ENCODE measurements at regions not wholly inside any gene's neighbourhood (a gene's known extent, or its start where the extent isn't known, plus 50 kb on each side); places are given as distances from the start of the nearest gene placed in this dataset.

DNA sequence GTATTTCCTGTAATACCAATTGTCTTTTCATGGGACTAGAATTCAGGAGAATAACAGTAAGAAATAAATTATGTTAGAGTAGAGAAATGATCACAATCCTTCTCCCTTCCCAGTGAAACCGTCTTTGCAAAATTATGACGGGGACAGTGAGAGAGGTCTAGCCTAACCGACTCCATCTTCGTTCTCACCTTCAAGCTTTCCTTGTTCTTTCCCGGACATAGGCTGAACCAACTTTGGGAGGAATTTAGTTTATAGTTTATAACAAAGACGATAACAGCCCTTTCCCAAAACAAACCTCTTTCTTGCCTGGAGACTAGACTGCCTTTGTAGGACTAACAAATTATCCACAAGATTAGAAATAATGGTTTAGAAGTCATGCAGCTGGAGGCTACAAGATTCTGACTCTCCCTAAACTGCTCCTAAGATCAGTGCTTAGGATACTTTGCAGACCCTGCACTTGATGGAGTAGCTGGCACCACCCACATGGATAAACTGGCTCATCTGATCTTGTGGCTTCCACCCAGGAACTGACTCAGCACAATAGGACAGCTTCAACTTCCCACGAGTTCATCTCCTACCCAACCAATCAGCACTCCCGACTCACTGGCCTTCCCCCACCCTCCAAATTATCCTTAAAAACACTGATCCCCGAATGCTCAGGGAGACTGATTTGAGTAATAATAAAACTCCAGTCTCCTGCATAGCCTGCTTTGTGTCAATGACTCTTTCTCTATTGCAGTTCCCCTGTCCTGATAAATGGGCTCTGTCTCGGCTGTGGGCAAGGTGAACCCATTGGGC lies 521.2 kb upstream of the TBX3 start:
- H3K4me3 Mint-ChIP-seq: no peak overlapping the region
- H3K27me3 Mint-ChIP-seq: peaks cover 0 to 17% (median 2%) of the 10 kb centered on the region in 5 donors
- H3K27ac Mint-ChIP-seq: no peak overlapping the region
- H3K4me1 Mint-ChIP-seq: no peaks in the 10 kb centered on the region
- H3K36me3 Mint-ChIP-seq: no peaks in the 10 kb centered on the region
- H3K9me3 Mint-ChIP-seq: peaks cover 0 to 12% (median 0%) of the 10 kb centered on the region in 9 donors
- no peak for DNase-seq
- no peak for ATAC-seq
- POLR2A ChIA-PET: no interaction called here

DNA sequence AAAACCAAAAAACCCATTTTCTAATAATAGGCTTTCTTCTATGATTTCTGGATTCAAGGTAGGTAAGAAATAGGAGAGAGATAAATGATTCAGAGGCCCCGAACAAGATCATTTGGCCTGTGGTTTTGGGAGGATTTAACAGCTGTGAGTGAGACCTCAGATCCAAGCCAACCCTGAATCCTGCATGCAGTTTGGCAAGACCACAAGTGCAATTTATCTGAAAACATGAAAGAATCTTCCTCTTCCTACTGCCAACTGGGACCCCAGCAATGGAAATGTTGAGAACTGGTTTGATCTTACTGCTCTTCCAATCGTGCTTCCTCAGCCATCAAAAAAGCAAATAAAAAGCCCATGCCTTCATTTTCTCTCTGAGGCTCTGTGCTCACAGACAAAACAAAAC lies 519.7 kb upstream of the TBX3 start:
- peaks cover 0 to 21% (median 2%) of the 10 kb centered on the region in 5 donors for H3K27me3 Mint-ChIP-seq
- no peaks in the 10 kb centered on the region for H3K4me1 Mint-ChIP-seq
- DNase-seq: no peak
- ATAC-seq: no peak
- POLR2A ChIA-PET: no interaction called here
- peaks cover 0 to 9% (median 0%) of the 10 kb centered on the region in 9 donors for H3K9me3 Mint-ChIP-seq
- no peak overlapping the region for H3K4me3 Mint-ChIP-seq
- H3K27ac Mint-ChIP-seq: no peak overlapping the region
- no peaks in the 10 kb centered on the region for H3K36me3 Mint-ChIP-seq

DNA sequence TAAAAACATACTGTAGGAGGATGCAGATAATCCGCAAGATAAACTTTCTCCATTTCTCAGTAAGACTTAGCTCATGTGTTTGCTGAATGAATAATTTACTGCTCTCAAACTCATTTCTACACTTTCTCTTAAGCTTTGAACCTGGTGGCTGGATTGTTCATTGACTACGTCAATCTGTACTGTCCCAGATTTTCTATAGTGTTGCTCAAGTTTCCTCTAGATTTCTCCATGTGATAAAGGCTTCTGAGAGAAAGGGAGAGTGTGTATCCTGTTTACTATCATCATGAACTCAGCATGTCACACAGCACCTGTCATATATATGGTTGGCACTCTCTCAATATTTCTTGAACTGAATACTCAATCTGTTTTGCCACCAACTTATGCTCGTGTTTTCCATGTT lies 518.0 kb upstream of the TBX3 start:
- Mint-ChIP-seq H3K27me3 (peaks cover 0 to 25% (median 2%) of the 10 kb centered on the region in 5 donors), H3K4me3 (no peak overlapping the region), H3K4me1 (no peaks in the 10 kb centered on the region), H3K36me3 (no peaks in the 10 kb centered on the region), H3K9me3 (peaks cover 0 to 8% (median 0%) of the 10 kb centered on the region in 9 donors), H3K27ac (no peak overlapping the region)
- POLR2A ChIA-PET: no interaction called here
- no peak for DNase-seq
- no peak for ATAC-seq

DNA sequence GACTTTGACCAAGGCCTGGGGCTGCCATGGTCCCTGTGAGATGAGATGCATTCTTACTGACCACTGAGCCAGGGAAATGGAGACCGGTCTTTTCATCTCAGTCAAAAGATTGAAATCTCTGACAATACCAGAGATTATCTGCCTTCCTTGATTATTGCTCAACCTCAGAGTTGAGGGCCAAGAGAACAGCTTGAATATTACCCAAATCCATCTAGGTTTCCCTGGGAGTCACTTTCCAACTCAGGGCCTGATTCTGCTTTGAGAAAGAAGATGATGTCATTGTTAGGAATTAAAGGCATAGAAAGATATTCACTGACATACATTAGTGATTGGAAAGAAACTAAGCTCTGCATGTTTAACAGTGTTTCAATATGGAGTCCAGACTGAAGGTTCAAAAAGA lies 515.9 kb upstream of the TBX3 start:
- H3K4me3 Mint-ChIP-seq: no peak overlapping the region
- peaks cover 0 to 21% (median 3%) of the 10 kb centered on the region in 5 donors for H3K27me3 Mint-ChIP-seq
- POLR2A ChIA-PET: no interaction called here
- no peak for DNase-seq
- no peak overlapping the region for H3K27ac Mint-ChIP-seq
- no peaks in the 10 kb centered on the region for H3K4me1 Mint-ChIP-seq
- H3K36me3 Mint-ChIP-seq: no peaks in the 10 kb centered on the region
- H3K9me3 Mint-ChIP-seq: peaks cover 0 to 8% (median 0%) of the 10 kb centered on the region in 9 donors
- ATAC-seq: no peak

DNA sequence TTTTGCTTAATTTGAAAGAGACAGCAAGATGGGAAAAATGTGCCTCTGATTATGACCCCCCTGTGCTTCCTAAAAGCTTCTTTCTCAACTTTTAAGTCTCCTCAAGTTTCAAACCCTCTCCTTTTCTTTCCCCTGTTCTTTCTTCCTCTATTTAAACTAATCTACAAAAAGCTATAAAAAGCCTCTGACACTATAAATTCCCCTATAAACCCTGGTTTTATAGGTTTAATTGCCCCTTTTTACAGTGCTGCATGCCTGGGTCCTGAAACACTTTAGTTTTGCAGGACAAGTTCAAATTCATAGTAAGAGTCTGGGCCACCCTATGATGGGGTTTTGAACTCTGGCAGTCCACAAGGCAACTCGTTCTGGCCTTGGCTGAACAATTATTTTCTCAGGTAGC lies 510.9 kb upstream of the TBX3 start:
- no peak for DNase-seq
- POLR2A ChIA-PET: no interaction called here

DNA sequence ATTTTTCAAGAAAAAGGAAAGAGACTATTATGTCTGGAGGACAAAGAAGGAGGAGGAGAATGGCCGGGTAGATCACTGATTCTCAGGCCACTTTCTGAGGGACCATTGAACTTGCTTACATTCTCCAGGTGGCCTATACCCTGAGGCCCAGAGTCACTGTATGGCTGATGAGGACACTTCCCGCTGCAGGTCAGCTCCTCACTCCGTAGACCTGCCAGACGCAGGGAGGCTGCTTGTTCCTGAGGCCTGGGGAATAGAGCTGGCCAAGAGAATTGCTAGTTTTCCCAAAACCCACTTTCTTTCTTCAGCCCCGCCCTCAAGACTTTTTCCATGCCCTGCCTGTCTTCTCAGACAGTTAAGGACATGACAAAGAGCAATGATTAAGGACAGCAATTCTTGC lies 510.5 kb upstream of the TBX3 start:
- Mint-ChIP-seq H3K4me3 (no peak overlapping the region), H3K36me3 (no peaks in the 10 kb centered on the region), H3K9me3 (peaks cover 0 to 9% (median 3%) of the 10 kb centered on the region in 9 donors), H3K27ac (no peak overlapping the region), H3K4me1 (no peaks in the 10 kb centered on the region), H3K27me3 (peaks cover 0 to 11% (median 0%) of the 10 kb centered on the region in 5 donors)
- POLR2A ChIA-PET: no interaction called here
- no peak for ATAC-seq
- DNase-seq: no peak

More for the DNA sequence above, 510.9 kb upstream of the TBX3 start:
- peaks cover 0 to 9% (median 0%) of the 10 kb centered on the region in 5 donors for H3K27me3 Mint-ChIP-seq
- no peak overlapping the region for H3K4me3 Mint-ChIP-seq
- H3K27ac Mint-ChIP-seq: no peak overlapping the region
- H3K36me3 Mint-ChIP-seq: no peaks in the 10 kb centered on the region
- no peak for ATAC-seq
- peaks cover 0 to 5% (median 3%) of the 10 kb centered on the region in 9 donors for H3K9me3 Mint-ChIP-seq
- no peaks in the 10 kb centered on the region for H3K4me1 Mint-ChIP-seq

DNA sequence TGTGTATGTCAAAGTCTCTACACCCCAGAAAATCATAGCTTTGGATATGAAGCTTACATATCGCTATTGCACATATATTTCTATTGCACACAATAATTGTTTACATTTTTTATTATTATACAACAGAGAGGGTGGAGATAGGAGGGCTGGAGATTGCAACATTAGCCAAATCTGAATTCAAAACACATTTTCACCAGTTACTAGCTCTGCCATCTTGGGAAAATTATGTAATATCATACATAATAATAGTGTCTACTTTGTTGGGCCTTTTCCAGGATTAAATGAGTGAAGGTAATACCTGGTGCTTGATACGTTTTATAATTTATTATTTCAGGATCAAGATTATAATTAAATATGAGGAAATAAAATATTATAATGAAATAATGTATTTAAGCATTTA lies 507.4 kb upstream of the TBX3 start:
- POLR2A ChIA-PET: no interaction called here
- H3K27ac Mint-ChIP-seq: no peak overlapping the region
- no peaks in the 10 kb centered on the region for H3K36me3 Mint-ChIP-seq
- peaks cover 0 to 16% (median 4%) of the 10 kb centered on the region in 9 donors for H3K9me3 Mint-ChIP-seq
- DNase-seq (no peak), ATAC-seq (no peak)
- no peaks in the 10 kb centered on the region for H3K4me1 Mint-ChIP-seq
- peaks cover 0 to 4% (median 0%) of the 10 kb centered on the region in 5 donors for H3K27me3 Mint-ChIP-seq
- no peak overlapping the region for H3K4me3 Mint-ChIP-seq

DNA sequence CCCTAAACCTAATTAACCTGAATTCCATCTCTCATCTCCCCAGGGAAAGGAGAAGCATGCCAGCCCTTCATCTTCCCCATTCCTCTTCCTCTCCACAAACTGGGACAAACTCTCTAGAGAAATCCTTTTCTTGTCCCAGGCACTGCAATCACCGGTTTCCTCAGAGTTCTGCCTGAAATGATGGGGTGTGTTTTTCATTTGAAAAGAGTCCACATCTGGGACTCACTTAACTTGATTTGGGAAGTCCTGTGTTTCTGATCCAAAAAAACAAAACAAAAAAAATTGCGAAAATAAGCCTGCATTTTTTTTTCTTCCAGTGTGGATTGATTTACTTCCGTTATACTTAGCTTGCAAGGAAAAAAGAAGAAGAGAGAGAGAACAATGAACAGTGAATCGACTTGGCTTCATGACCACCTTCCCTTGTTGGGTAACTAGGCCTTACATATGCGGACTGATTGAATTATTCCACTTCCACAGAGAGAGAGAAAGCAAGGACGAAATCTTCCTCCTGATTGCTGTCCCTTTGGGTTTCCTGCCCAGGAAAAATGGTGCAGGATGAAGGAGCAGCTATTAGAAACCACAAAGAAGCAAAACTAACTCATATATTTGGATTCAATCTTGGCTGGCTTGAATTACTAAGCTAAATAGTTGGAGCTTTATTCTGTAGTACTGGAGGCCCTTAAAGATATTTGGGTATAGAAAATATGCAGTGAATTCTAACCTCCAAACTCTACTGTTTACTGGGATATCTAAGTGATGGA lies 506.2 kb upstream of the TBX3 start:
- Mint-ChIP-seq H3K27ac (no peak overlapping the region), H3K27me3 (peaks cover 0 to 4% (median 0%) of the 10 kb centered on the region in 5 donors), H3K4me3 (no peak overlapping the region), H3K36me3 (no peaks in the 10 kb centered on the region), H3K4me1 (no peaks in the 10 kb centered on the region), H3K9me3 (peaks cover 0 to 16% (median 4%) of the 10 kb centered on the region in 9 donors)
- ATAC-seq (no peak), DNase-seq (no peak)
- POLR2A ChIA-PET: no interaction called here

DNA sequence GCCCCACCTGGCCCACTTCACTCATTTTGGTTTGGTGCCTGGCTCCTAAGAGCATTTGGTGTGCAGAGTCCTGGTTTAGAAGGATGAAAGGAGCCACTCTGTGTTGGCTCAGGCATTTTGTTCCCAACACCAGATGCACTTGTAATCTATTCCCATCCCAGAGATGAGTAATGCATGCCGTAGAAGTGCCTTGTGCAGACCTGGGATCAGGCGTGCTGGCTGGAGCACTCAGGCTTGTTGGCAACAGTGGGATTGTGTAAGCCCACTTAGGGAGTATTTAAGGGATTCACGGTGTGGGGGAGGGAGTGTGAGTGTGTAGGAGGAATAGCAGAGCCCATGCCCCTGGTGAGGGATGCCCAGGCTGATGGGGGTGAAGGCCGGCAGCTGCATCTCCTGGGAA lies 501.5 kb upstream of the TBX3 start:
- H3K27me3 Mint-ChIP-seq: peaks cover 0 to 4% (median 0%) of the 10 kb centered on the region in 5 donors
- no peaks in the 10 kb centered on the region for H3K4me1 Mint-ChIP-seq
- no peak overlapping the region for H3K4me3 Mint-ChIP-seq
- ATAC-seq: no peak
- no peak overlapping the region for H3K27ac Mint-ChIP-seq
- no peaks in the 10 kb centered on the region for H3K36me3 Mint-ChIP-seq
- DNase-seq: no peak
- POLR2A ChIA-PET: no interaction called here
- H3K9me3 Mint-ChIP-seq: peaks cover 0 to 33% (median 9%) of the 10 kb centered on the region in 9 donors

DNA sequence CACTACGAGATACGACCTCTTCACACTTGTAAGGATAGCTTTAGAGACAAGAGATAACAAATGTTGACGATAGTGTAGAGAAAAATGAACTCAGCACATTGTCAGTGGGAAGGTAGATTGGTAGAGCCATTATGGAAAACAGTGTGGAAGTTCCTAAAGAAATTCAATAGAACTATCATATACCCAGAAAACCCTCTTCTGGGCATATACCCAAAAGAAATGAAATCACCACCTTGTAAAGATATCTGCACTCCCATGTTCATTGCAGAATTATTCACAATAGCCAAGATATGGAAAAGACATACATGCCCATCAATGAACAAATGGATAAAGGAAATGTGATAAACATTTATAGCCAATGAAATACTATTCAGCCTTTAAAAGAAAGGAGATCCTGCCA lies 499.8 kb upstream of the TBX3 start:
- POLR2A ChIA-PET: no interaction called here
- H3K27ac Mint-ChIP-seq: no peak overlapping the region
- H3K4me1 Mint-ChIP-seq: no peaks in the 10 kb centered on the region
- DNase-seq: no peak
- peaks cover 0 to 2% (median 0%) of the 10 kb centered on the region in 5 donors for H3K27me3 Mint-ChIP-seq
- no peak overlapping the region for H3K4me3 Mint-ChIP-seq
- peaks cover 0 to 29% (median 8%) of the 10 kb centered on the region in 9 donors for H3K9me3 Mint-ChIP-seq
- no peaks in the 10 kb centered on the region for H3K36me3 Mint-ChIP-seq
- ATAC-seq: no peak

DNA sequence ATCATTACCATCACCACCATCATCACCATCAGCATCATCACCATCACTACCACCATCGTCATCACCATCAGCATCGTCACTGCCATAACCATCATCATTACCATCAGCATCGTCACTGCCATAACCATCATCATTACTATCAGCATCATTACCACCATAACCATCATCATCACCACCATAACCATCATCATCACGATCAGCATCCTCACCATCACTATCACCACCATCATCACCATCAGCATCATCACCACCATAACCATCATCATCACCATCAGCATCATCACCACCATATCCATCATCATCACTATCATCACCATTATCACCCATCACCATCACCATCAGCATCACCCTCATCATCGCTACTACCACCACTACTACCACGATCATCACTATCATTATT lies 493.9 kb upstream of the TBX3 start:
- peaks cover 0 to 2% (median 0%) of the 10 kb centered on the region in 9 donors for H3K9me3 Mint-ChIP-seq
- H3K4me3 Mint-ChIP-seq: no peak overlapping the region
- no peaks in the 10 kb centered on the region for H3K36me3 Mint-ChIP-seq
- no peaks in the 10 kb centered on the region for H3K4me1 Mint-ChIP-seq
- POLR2A ChIA-PET: no interaction called here
- ATAC-seq (no peak), DNase-seq (no peak)
- no peak overlapping the region for H3K27ac Mint-ChIP-seq
- peaks cover 0 to 5% (median 0%) of the 10 kb centered on the region in 5 donors for H3K27me3 Mint-ChIP-seq

DNA sequence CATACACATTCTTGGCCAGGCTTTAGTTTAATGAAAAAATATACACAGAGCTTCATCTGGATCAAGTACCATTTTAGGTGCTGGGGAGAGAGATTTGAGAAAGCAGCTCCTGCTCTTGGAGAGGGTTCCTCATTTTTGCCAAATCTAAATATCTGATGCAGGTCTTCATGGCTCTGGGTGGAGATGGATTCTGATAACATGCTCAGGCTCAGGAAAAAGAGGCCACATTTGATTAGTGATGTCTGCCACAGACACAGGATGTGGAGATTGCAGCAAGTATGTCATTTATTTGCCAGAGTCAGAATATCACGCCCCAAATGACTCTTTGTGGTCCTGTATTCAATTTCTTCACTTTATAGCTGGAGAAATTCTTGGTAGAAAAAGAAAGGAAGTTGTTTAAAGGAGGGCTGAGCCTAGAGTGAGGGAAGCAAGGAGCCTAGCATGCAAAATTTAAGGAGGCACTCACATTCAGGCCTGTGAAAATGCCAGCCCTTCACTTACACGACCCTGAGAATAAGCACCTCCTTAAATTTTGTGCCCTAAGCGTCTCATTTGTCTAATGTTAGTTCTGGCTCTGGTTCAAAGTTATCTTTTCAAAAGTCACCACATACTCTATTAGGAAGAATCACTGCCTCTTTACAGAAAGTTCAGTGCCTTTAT lies 492.9 kb upstream of the TBX3 start:
- Mint-ChIP-seq H3K9me3 (peaks cover 0 to under 1% (median 0%) of the 10 kb centered on the region in 9 donors), H3K4me3 (no peak overlapping the region), H3K36me3 (no peaks in the 10 kb centered on the region), H3K27me3 (peaks cover 0 to 5% (median 0%) of the 10 kb centered on the region in 5 donors), H3K27ac (no peak overlapping the region), H3K4me1 (no peaks in the 10 kb centered on the region)
- DNase-seq: no peak
- POLR2A ChIA-PET: no interaction called here
- ATAC-seq: no peak

DNA sequence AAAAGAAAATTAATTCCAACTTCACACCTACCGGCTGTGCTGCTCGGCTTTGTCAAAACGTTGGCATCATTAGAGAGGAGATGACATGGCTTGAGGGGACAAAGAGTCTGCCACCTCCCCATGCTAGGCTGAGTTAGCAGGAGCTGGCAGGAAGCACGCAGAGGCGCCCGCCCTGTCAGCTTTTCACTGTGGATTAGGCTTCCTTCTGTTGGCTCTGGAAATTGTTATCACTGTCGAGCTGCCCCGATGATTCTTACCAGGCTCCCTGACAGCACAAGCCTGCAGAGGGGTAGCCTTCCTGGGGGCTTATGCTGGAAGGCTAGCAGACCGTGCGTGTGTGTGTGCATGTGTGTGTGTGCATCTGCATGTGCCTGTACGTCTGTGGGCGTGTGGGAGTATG lies 490.9 kb upstream of the TBX3 start:
- Mint-ChIP-seq H3K4me1 (no peaks in the 10 kb centered on the region), H3K36me3 (no peaks in the 10 kb centered on the region), H3K27ac (no peak overlapping the region), H3K9me3 (no peaks in the 10 kb centered on the region), H3K27me3 (peaks cover 0 to 8% (median 0%) of the 10 kb centered on the region in 5 donors), H3K4me3 (no peak overlapping the region)
- no peak for DNase-seq
- POLR2A ChIA-PET: no interaction called here
- ATAC-seq: no peak
